Activated B cell treated with CpG ODN at 0.5 μM for 24 hours (primary cell): ENCODE measurements at regions not wholly inside any gene's neighbourhood (a gene's known extent, or its start where the extent isn't known, plus 50 kb on each side); places are given as distances from the start of the nearest gene placed in this dataset.
A peak's percentile ranks its signal among the peaks of the same experiment; 100 is the strongest.

Experiments used
- ATAC-seq: fragments of 200-7000 bp; cut with Tn5 transposase; one replicate; pipeline ENCODE4 v1.10.0; 2021; ENCODE audit warnings: low read depth, mild to moderate bottlenecking, moderate library complexity
- CTCF ChIA-PET: fragments of 350-600 bp; sonication (Branson Sonifier 250); formaldehyde crosslinking; loops from one replicate; lab custom pipeline; 2021; ENCODE audit warnings: antibody characterized with exemption; lab: Charles Lee
- POLR2A ChIA-PET: fragments of 350-600 bp; sonication (Branson Sonifier 250); formaldehyde crosslinking; loops from one replicate; lab custom pipeline; 2021; ENCODE audit warnings: antibody characterized with exemption; lab: Charles Lee
- DNase-seq: peaks from one replicate; pipeline ENCODE4 v3.0.0; 2022
- H3K27ac Mint-ChIP-seq: one replicate; pipeline ENCODE4 v1.8.0; 2020; ENCODE audit warnings: mixed read lengths
- H3K27me3 Mint-ChIP-seq: one replicate; pipeline ENCODE4 v1.8.0; 2021; ENCODE audit warnings: mixed read lengths
- H3K36me3 Mint-ChIP-seq: one replicate; pipeline ENCODE4 v1.8.0; 2021; ENCODE audit warnings: low read depth, mixed read lengths
- H3K4me1 Mint-ChIP-seq: one replicate; pipeline ENCODE4 v1.8.0; 2021; ENCODE audit warnings: mixed read lengths
- H3K4me3 Mint-ChIP-seq: one replicate; pipeline ENCODE4 v1.8.0; 2020; ENCODE audit warnings: mild to moderate bottlenecking, mixed read lengths
- H3K9me3 Mint-ChIP-seq: one replicate; pipeline ENCODE4 v1.8.0; 2020; ENCODE audit warnings: mixed read lengths
- intact Hi-C: fragments of 100-400 bp; cut with micrococcal nuclease; formaldehyde crosslinking; loops from one replicate; pipeline ENCODE4 v1.15.1; 2024
- TF ChIP-seq, protein P1 (sequence below): fragments of 200-600 bp; IDR thresholded peaks from one replicate; pipeline ENCODE4 v1.8.0; 2022; ENCODE audit warnings: antibody characterized with exemption, mild to moderate bottlenecking

DNA sequence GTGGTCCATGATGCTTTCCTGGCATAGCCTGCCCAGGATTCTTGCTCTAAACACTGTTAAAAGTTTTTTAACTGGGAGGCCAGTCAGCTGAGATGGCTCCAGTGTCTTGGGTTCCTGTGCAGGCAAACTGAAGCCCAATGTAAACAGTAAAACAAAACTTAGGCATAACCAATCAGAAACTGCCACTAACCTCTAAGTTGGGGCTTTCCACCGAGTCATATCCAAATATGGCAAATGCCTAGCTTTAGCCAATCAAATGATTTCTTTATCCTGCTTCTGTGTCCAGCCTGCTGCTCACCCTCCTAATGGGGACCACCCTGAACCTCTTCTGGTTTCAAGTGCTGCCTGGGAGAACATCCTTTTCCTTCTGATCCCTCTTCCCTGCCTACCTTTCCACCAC lies 277.9 kb downstream of the EMP1 start:
- POLR2A ChIA-PET, result no interaction called here
- H3K4me3 Mint-ChIP-seq, result no peak overlapping the region
- no peak overlapping the region for H3K27ac Mint-ChIP-seq
- no peak for ATAC-seq
- TF ChIP-seq, protein P1, sequence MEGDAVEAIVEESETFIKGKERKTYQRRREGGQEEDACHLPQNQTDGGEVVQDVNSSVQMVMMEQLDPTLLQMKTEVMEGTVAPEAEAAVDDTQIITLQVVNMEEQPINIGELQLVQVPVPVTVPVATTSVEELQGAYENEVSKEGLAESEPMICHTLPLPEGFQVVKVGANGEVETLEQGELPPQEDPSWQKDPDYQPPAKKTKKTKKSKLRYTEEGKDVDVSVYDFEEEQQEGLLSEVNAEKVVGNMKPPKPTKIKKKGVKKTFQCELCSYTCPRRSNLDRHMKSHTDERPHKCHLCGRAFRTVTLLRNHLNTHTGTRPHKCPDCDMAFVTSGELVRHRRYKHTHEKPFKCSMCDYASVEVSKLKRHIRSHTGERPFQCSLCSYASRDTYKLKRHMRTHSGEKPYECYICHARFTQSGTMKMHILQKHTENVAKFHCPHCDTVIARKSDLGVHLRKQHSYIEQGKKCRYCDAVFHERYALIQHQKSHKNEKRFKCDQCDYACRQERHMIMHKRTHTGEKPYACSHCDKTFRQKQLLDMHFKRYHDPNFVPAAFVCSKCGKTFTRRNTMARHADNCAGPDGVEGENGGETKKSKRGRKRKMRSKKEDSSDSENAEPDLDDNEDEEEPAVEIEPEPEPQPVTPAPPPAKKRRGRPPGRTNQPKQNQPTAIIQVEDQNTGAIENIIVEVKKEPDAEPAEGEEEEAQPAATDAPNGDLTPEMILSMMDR, result no peak
- peaks cover 9% of the 10 kb centered on the region for H3K4me1 Mint-ChIP-seq
- no peaks in the 10 kb centered on the region for H3K27me3 Mint-ChIP-seq
- H3K36me3 Mint-ChIP-seq, result no peaks in the 10 kb centered on the region
- CTCF ChIA-PET, result interaction anchor here (1.1 kb wide), 1 partner anchor 13 kb away, joined by 3 read pairs; no protein-coding TSS in a partner anchor
- intact Hi-C loops, result no loop called here
- H3K9me3 Mint-ChIP-seq, result no peaks in the 10 kb centered on the region
- DNase-seq, result no peak

GRCh38 chr12:13472690-13473089 lies 276.2 kb downstream of the EMP1 start:
- no peaks in the 10 kb centered on the region for H3K9me3 Mint-ChIP-seq
- peaks cover 9% of the 10 kb centered on the region for H3K4me1 Mint-ChIP-seq
- ChIA-PET POLR2A (interaction anchor here (0.7 to 2.1 kb wide), 2 partner anchors 64 to 65 kb away, joined by 3 to 6 read pairs; no protein-coding TSS in a partner anchor), CTCF (interaction anchor here (1.2 kb wide), 1 partner anchor 110 kb away, joined by 3 read pairs; no protein-coding TSS in a partner anchor)
- no peaks in the 10 kb centered on the region for H3K36me3 Mint-ChIP-seq
- H3K4me3 Mint-ChIP-seq, result no peak overlapping the region
- ATAC-seq (peak; percentile 91), DNase-seq (no peak)
- H3K27me3 Mint-ChIP-seq, result no peaks in the 10 kb centered on the region
- no peak overlapping the region for H3K27ac Mint-ChIP-seq
- TF ChIP-seq, protein P1, result no peak
- intact Hi-C loops, result loop anchor here (2.0 kb wide), 1 partner anchor 64 kb away; no protein-coding TSS in a partner anchor

DNA sequence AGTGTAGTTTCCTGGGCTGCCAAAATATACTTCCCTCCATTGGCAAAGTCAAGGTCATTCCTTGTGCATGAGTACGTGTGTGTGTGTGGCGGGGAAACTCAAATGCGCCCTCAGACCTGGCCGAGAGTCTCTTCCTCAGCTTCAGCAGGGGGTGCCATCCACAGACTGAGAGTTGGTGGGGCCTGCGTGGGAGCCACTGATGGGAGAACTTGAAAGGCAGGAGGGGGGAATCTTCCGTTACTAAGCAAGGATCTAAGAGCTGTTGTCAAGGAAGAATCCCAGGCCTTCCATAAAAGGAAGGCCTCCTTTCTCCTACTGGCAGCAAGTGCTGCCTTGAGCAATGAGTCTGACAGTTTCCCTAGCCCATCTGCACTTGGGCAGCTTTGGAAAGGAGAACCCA lies 274.9 kb downstream of the EMP1 start:
- peaks cover 9% of the 10 kb centered on the region for H3K4me1 Mint-ChIP-seq
- H3K36me3 Mint-ChIP-seq, result no peaks in the 10 kb centered on the region
- H3K9me3 Mint-ChIP-seq, result no peaks in the 10 kb centered on the region
- TF ChIP-seq, protein P1, result no peak
- no peak for DNase-seq
- H3K27me3 Mint-ChIP-seq, result peaks cover 3% of the 10 kb centered on the region
- no peak overlapping the region for H3K27ac Mint-ChIP-seq
- CTCF ChIA-PET, result interaction anchor here (1.3 kb wide), 1 partner anchor 64 kb away, joined by 3 read pairs; no protein-coding TSS in a partner anchor
- intact Hi-C loops, result no loop called here
- no peak overlapping the region for H3K4me3 Mint-ChIP-seq
- ATAC-seq, result no peak
- POLR2A ChIA-PET, result interaction anchor here (2.1 kb wide), 1 partner anchor 67 kb away, joined by 6 read pairs; no protein-coding TSS in a partner anchor

- POLR2A ChIA-PET, result no interaction called here
- intact Hi-C loops, result no loop called here
- TF ChIP-seq, protein P1, result no peak
- Mint-ChIP-seq H3K27ac (no peak overlapping the region), H3K27me3 (peaks cover 6% of the 10 kb centered on the region), H3K4me1 (no peaks in the 10 kb centered on the region), H3K36me3 (no peaks in the 10 kb centered on the region), H3K9me3 (no peaks in the 10 kb centered on the region), H3K4me3 (no peak overlapping the region)
- CTCF ChIA-PET, result no interaction called here
- ATAC-seq (no peak), DNase-seq (no peak)
Measured at GRCh38 chr12:13465635-13466034, 269.1 kb downstream of the EMP1 start.

- ChIA-PET CTCF (no interaction called here), POLR2A (no interaction called here)
- Mint-ChIP-seq H3K27ac (no peak overlapping the region), H3K27me3 (peaks cover 6% of the 10 kb centered on the region), H3K4me3 (no peak overlapping the region), H3K36me3 (no peaks in the 10 kb centered on the region), H3K9me3 (no peaks in the 10 kb centered on the region), H3K4me1 (no peaks in the 10 kb centered on the region)
- no peak for DNase-seq
- no peak for ATAC-seq
- intact Hi-C loops, result no loop called here
- TF ChIP-seq, protein P1, result no peak
Measured at GRCh38 chr12:13463189-13463588, 266.7 kb downstream of the EMP1 start.
